ENCODE measurements at regions not wholly inside any gene's neighbourhood (a gene's known extent, or its start where the extent isn't known, plus 50 kb on each side); places are given as distances from the start of the nearest gene placed in this dataset.

DNA sequence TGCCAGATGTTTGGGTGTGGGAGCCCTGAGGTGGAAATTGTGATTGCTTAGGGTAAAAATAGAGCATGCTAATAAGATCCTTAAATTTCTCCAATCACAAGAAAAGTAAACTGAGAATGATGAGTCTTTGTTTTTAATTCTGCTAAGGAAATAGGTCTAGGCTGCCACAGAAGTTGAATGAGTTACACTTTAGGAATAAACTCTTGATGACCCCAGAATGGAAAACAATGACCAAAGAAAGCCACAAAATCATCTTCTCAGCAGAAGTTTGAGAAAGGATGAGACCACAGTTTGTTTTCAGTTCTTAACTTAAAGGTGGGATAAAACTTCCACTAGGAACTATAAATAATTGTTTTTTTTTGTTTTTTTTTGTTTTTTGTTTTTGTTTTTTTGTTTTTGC, 164.6 kb upstream of the BCL6 start:
- no peaks in the 10 kb centered on the region for H3K9me3 ChIP-seq (ENCODE audit: control insufficient read depth, low read length)
- no peaks in the 10 kb centered on the region for H3K4me1 ChIP-seq
- H3K4me3 ChIP-seq (ENCODE audit: low read depth, low read length): no peak overlapping the region
- TF ChIP-seq CTCF (IDR thresholded peaks at IDR 0.05): no peak
- no peak overlapping the region for H2AFZ ChIP-seq
- no peaks in the 10 kb centered on the region for H3K79me2 ChIP-seq
- H3K4me2 ChIP-seq (ENCODE audit: low read length): no peak overlapping the region
- H3K27ac ChIP-seq: no peak overlapping the region
- H3K9ac ChIP-seq: no peak overlapping the region
- no peaks in the 10 kb centered on the region for H3K27me3 ChIP-seq (ENCODE audit: control insufficient read depth, insufficient read depth, low read length)
- H3K36me3 ChIP-seq (ENCODE audit: control insufficient read depth, insufficient read depth, low read length): no peaks in the 10 kb centered on the region

- Histone ChIP-seq H3K9me3 (ENCODE audit: control insufficient read depth, low read length) (no peaks in the 10 kb centered on the region), H3K4me2 (ENCODE audit: low read length) (no peak overlapping the region), H3K4me3 (ENCODE audit: low read depth, low read length) (no peak overlapping the region), H3K4me1 (no peaks in the 10 kb centered on the region), H3K9ac (no peak overlapping the region), H2AFZ (no peak overlapping the region), H3K79me2 (no peaks in the 10 kb centered on the region), H3K27ac (no peak overlapping the region), H3K27me3 (ENCODE audit: control insufficient read depth, insufficient read depth, low read length) (no peaks in the 10 kb centered on the region), H3K36me3 (ENCODE audit: control insufficient read depth, insufficient read depth, low read length) (no peaks in the 10 kb centered on the region)
- TF ChIP-seq CTCF (IDR thresholded peaks at IDR 0.05): no peak
These were observed 166.7 kb upstream of the BCL6 start for GRCh38 chr3:187912007-187912406.

DNA sequence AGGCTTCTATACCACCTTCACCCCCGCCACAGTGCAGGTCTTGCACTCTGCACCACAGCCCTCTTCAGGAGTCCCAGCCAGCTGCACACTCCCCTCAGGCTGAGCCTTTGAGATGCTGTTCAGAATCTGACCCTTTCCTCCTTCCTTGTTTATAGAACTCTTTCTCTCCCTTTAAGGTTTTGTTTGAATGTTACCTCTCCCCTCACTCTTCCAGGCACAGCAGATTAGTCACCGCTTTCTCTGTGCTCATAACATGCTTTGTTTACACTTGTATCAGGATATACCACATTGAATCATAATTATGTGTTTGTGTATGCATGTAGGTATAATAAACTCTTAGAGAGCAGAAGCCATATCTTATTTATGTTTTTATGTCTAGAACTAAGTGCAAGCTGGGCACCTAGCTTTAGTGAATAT, 168.4 kb upstream of the BCL6 start:
- no peaks in the 10 kb centered on the region for H3K27me3 ChIP-seq (ENCODE audit: control insufficient read depth, insufficient read depth, low read length)
- no peaks in the 10 kb centered on the region for H3K79me2 ChIP-seq
- H3K9me3 ChIP-seq (ENCODE audit: control insufficient read depth, low read length): no peaks in the 10 kb centered on the region
- no peaks in the 10 kb centered on the region for H3K4me1 ChIP-seq
- H2AFZ ChIP-seq: no peak overlapping the region
- H3K4me3 ChIP-seq (ENCODE audit: low read depth, low read length): no peak overlapping the region
- no peak overlapping the region for H3K27ac ChIP-seq
- H3K4me2 ChIP-seq (ENCODE audit: low read length): no peak overlapping the region
- H3K36me3 ChIP-seq (ENCODE audit: control insufficient read depth, insufficient read depth, low read length): no peaks in the 10 kb centered on the region
- H3K9ac ChIP-seq: no peak overlapping the region
- no peak for TF ChIP-seq CTCF (IDR thresholded peaks at IDR 0.05)

- no peaks in the 10 kb centered on the region for H3K36me3 ChIP-seq (ENCODE audit: control insufficient read depth, insufficient read depth, low read length)
- H3K4me2 ChIP-seq (ENCODE audit: low read length): no peak overlapping the region
- no peak overlapping the region for H3K27ac ChIP-seq
- peak overlapping the region; percentile 20 for H2AFZ ChIP-seq
- no peaks in the 10 kb centered on the region for H3K27me3 ChIP-seq (ENCODE audit: control insufficient read depth, insufficient read depth, low read length)
- H3K4me3 ChIP-seq (ENCODE audit: low read depth, low read length): no peak overlapping the region
- no peaks in the 10 kb centered on the region for H3K4me1 ChIP-seq
- no peaks in the 10 kb centered on the region for H3K79me2 ChIP-seq
- no peak overlapping the region for H3K9ac ChIP-seq
- H3K9me3 ChIP-seq (ENCODE audit: control insufficient read depth, low read length): no peaks in the 10 kb centered on the region
- TF ChIP-seq CTCF (IDR thresholded peaks at IDR 0.05): no peak
These were observed 169.0 kb upstream of the BCL6 start for GRCh38 chr3:187914231-187914630.

GRCh38 chr3:187916072-187916471, 170.8 kb upstream of the BCL6 start:
- H3K27me3 ChIP-seq (ENCODE audit: control insufficient read depth, insufficient read depth, low read length): no peaks in the 10 kb centered on the region
- no peaks in the 10 kb centered on the region for H3K36me3 ChIP-seq (ENCODE audit: control insufficient read depth, insufficient read depth, low read length)
- no peaks in the 10 kb centered on the region for H3K9me3 ChIP-seq (ENCODE audit: control insufficient read depth, low read length)
- no peak overlapping the region for H2AFZ ChIP-seq
- TF ChIP-seq CTCF (IDR thresholded peaks at IDR 0.05): no peak
- H3K4me1 ChIP-seq: no peaks in the 10 kb centered on the region
- no peaks in the 10 kb centered on the region for H3K79me2 ChIP-seq
- no peak overlapping the region for H3K4me3 ChIP-seq (ENCODE audit: low read depth, low read length)
- no peak overlapping the region for H3K9ac ChIP-seq
- no peak overlapping the region for H3K27ac ChIP-seq
- H3K4me2 ChIP-seq (ENCODE audit: low read length): no peak overlapping the region
